GM10266 (cell line): ENCODE measurements at regions not wholly inside any gene's neighbourhood (a gene's known extent, or its start where the extent isn't known, plus 50 kb on each side); places are given as distances from the start of the nearest gene placed in this dataset.

ENCODE experiments used
- DNase-seq: peaks from one replicate; pipeline ENCODE4 v3.0.0; 2012; ENCODE audit errors: extremely low spot score
- CTCF ChIP-seq: IDR thresholded peaks from 2 replicates; pipeline ENCODE4 v1.5.1; 2012; ENCODE audit warnings: mild to moderate bottlenecking, low read depth; ENCODE audit not compliant: control insufficient read depth, insufficient read depth; ENCODE audit errors: missing control alignments

GRCh38 chr4:180571516-180572055, 1671.6 kb upstream of the TENM3 start:
- no peak for TF ChIP-seq CTCF
- DNase-seq: no peak

- TF ChIP-seq CTCF: no peak
- DNase-seq: no peak
Measured at GRCh38 chr4:180578175-180578574, 1665.0 kb upstream of the TENM3 start.

GRCh38 chr4:180581061-180581460, 1662.1 kb upstream of the TENM3 start:
- no peak for TF ChIP-seq CTCF

GRCh38 chr4:180587379-180587778, 1655.8 kb upstream of the TENM3 start:
- DNase-seq: no peak
- TF ChIP-seq CTCF: no peak

More at GRCh38 chr4:180581061-180581460, 1662.1 kb upstream of the TENM3 start:
- no peak for DNase-seq

- no peak for TF ChIP-seq CTCF
- DNase-seq: no peak
Measured at GRCh38 chr4:180589575-180589974, 1653.6 kb upstream of the TENM3 start.

- no peak for TF ChIP-seq CTCF
- no peak for DNase-seq
Measured at GRCh38 chr4:180596888-180597483, 1646.2 kb upstream of the TENM3 start.

DNA sequence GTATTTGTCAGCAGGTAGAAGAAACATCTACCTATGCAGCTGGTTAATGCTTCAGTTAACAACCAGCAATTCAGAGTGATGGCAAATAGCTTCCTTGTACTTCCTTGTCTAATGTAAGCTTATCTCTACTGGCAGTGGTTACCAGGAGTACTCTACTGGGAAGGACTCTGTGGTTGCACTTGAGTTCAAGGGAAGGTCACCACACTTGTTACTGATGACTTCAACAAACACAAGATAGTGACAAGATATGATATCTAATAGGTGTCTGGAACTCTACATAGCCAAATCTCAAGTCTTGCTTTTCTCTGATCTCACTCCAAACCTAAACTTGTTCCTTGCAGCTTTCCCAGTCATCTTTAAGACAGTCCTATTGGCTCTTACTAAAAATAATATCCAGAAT, 1644.9 kb upstream of the TENM3 start:
- TF ChIP-seq CTCF: no peak
- no peak for DNase-seq
